Osteocyte (in vitro differentiated cells): ENCODE measurements at regions not wholly inside any gene's neighbourhood (a gene's known extent, or its start where the extent isn't known, plus 50 kb on each side); places are given as distances from the start of the nearest gene placed in this dataset.
"Not testable (repeated sequence)": the region's sequence is repeated elsewhere in the genome, so short reads cannot be mapped to it uniquely, and the experiment has no call there.

Experiments
- DNase-seq: peaks from one replicate; pipeline ENCODE4 v3.0.0; 2021; ENCODE audit warnings: mixed read lengths; ENCODE audit not compliant: unreplicated experiment; ENCODE audit errors: extremely low spot score
- H3K27ac Mint-ChIP-seq: one replicate; pipeline ENCODE4 v1.8.0; 2021; ENCODE audit warnings: mild to moderate bottlenecking, mixed read lengths; ENCODE audit not compliant: unreplicated experiment
- H3K27me3 Mint-ChIP-seq: one replicate; pipeline ENCODE4 v1.8.0; 2021; ENCODE audit warnings: mixed read lengths; ENCODE audit not compliant: unreplicated experiment
- H3K36me3 Mint-ChIP-seq: one replicate; pipeline ENCODE4 v1.8.0; 2021; ENCODE audit warnings: mixed read lengths; ENCODE audit not compliant: unreplicated experiment
- H3K4me1 Mint-ChIP-seq: one replicate; pipeline ENCODE4 v1.8.0; 2021; ENCODE audit warnings: mixed read lengths; ENCODE audit not compliant: unreplicated experiment
- H3K4me3 Mint-ChIP-seq: one replicate; pipeline ENCODE4 v1.8.0; 2021; ENCODE audit warnings: mild to moderate bottlenecking, moderate library complexity, mixed read lengths; ENCODE audit not compliant: unreplicated experiment
- H3K9me3 Mint-ChIP-seq: one replicate; pipeline ENCODE4 v1.8.0; 2021; ENCODE audit warnings: mixed read lengths; ENCODE audit not compliant: unreplicated experiment
- CTCF ChIP-seq: fragments of 200-600 bp; sonication (generic); IDR thresholded peaks from 2 replicates; pipeline ENCODE4 v1.5.0; 2021; ENCODE audit warnings: antibody characterized with exemption, mild to moderate bottlenecking, moderate library complexity

GRCh38 chr5:56383761-56384160 lies 150.6 kb upstream of the ANKRD55 start:
- Mint-ChIP-seq H3K27ac (no peak overlapping the region), H3K4me1 (peaks cover 9% of the 10 kb centered on the region), H3K9me3 (no peaks in the 10 kb centered on the region), H3K27me3 (peaks cover 2% of the 10 kb centered on the region), H3K4me3 (no peak overlapping the region), H3K36me3 (no peaks in the 10 kb centered on the region)
- no peak for TF ChIP-seq CTCF
- no peak for DNase-seq

- Mint-ChIP-seq H3K27me3 (peaks cover 2% of the 10 kb centered on the region), H3K4me1 (peaks cover under 1% of the 10 kb centered on the region), H3K9me3 (no peaks in the 10 kb centered on the region), H3K4me3 (no peak overlapping the region), H3K27ac (no peak overlapping the region), H3K36me3 (no peaks in the 10 kb centered on the region)
- TF ChIP-seq CTCF = no peak
- DNase-seq = no peak
Measured at GRCh38 chr5:56382896-56383295, 149.8 kb upstream of the ANKRD55 start.

GRCh38 chr5:56377573-56377972 lies 144.4 kb upstream of the ANKRD55 start:
- TF ChIP-seq CTCF = no peak
- DNase-seq = no peak
- Mint-ChIP-seq H3K9me3 (peaks cover 12% of the 10 kb centered on the region), H3K27ac (no peak overlapping the region), H3K4me1 (peaks cover 8% of the 10 kb centered on the region), H3K27me3 (no peaks in the 10 kb centered on the region), H3K36me3 (peaks cover 7% of the 10 kb centered on the region), H3K4me3 (no peak overlapping the region)

- DNase-seq = no peak
- no peak overlapping the region for H3K4me3 Mint-ChIP-seq
- H3K36me3 Mint-ChIP-seq = peaks cover 7% of the 10 kb centered on the region
- H3K9me3 Mint-ChIP-seq = peaks cover 12% of the 10 kb centered on the region
- H3K4me1 Mint-ChIP-seq = peaks cover 8% of the 10 kb centered on the region
- no peak overlapping the region for H3K27ac Mint-ChIP-seq
- no peak for TF ChIP-seq CTCF
- H3K27me3 Mint-ChIP-seq = no peaks in the 10 kb centered on the region
Measured at GRCh38 chr5:56376128-56376527, 143.0 kb upstream of the ANKRD55 start.

- Mint-ChIP-seq H3K4me1 (peaks cover 8% of the 10 kb centered on the region), H3K36me3 (peaks cover 7% of the 10 kb centered on the region), H3K27ac (no peak overlapping the region), H3K9me3 (peaks cover 12% of the 10 kb centered on the region), H3K27me3 (no peaks in the 10 kb centered on the region), H3K4me3 (no peak overlapping the region)
- no peak for DNase-seq
- no peak for TF ChIP-seq CTCF
Measured at GRCh38 chr5:56375011-56375410, 141.9 kb upstream of the ANKRD55 start.

GRCh38 chr5:56372491-56372890 lies 139.4 kb upstream of the ANKRD55 start:
- DNase-seq, H3K4me3 Mint-ChIP-seq: not testable (repeated sequence)

More at GRCh38 chr5:56372491-56372890, 139.4 kb upstream of the ANKRD55 start:
- H3K27ac Mint-ChIP-seq, H3K4me1 Mint-ChIP-seq, H3K36me3 Mint-ChIP-seq, H3K27me3 Mint-ChIP-seq: not testable (repeated sequence)
- peaks cover 12% of the 10 kb centered on the region for H3K9me3 Mint-ChIP-seq
